Sigmoid colon (tissue), 4 donors: ENCODE measurements at regions not wholly inside any gene's neighbourhood (a gene's known extent, or its start where the extent isn't known, plus 50 kb on each side); places are given as distances from the start of the nearest gene placed in this dataset.

ENCODE experiments used
- CTCF ChIP-seq, 4 experiments: fragments of 450-650 bp in 3 of 4; fragments of 200-600 bp in 1 of 4; IDR thresholded peaks; one replicate each; pipeline ENCODE4 v1.5.1; 2016 to 2019; ENCODE audit warnings: antibody characterized with exemption in 4 of 4, mild to moderate bottlenecking in 3 of 4, moderate library complexity in 2 of 4
- EP300 ChIP-seq, 4 donors: sonication (generic); formaldehyde crosslinking; IDR thresholded peaks; one replicate each; pipeline ENCODE4 v1.6.1; 2017; ENCODE audit warnings: antibody characterized with exemption in 4 of 4
- POLR2A ChIP-seq, 2 donors: fragments of 450-650 bp; IDR thresholded peaks; one replicate each; pipeline ENCODE4 v1.6.1; 2016; ENCODE audit warnings: antibody characterized with exemption in 2 of 2, mild to moderate bottlenecking in 2 of 2, moderate library complexity in 2 of 2
- POLR2AphosphoS5 ChIP-seq, 4 donors: sonication (generic); formaldehyde crosslinking; IDR thresholded peaks; one replicate each; pipeline ENCODE4 v1.6.1; 2017; ENCODE audit warnings: antibody characterized with exemption in 4 of 4

- TF ChIP-seq CTCF (IDR thresholded peaks at IDR 0.05), result no peak
- TF ChIP-seq POLR2AphosphoS5 (IDR thresholded peaks at IDR 0.05), result no peak
- TF ChIP-seq POLR2A (IDR thresholded peaks at IDR 0.05), result no peak
- TF ChIP-seq EP300 (IDR thresholded peaks at IDR 0.05), result no peak
These were observed 304.4 kb downstream of the KBTBD8 start for GRCh38 chr3:67302489-67302888.
